HG03175 (cell line): ENCODE measurements at regions not wholly inside any gene's neighbourhood (a gene's known extent, or its start where the extent isn't known, plus 50 kb on each side); places are given as distances from the start of the nearest gene placed in this dataset.

ENCODE experiments used
- ATAC-seq: cut with Tn5 transposase; IDR thresholded peaks from one replicate; pipeline ENCODE4 v1.9.1; 2021; ENCODE audit warnings: mild to moderate bottlenecking, moderate library complexity; ENCODE audit not compliant: unreplicated experiment

DNA sequence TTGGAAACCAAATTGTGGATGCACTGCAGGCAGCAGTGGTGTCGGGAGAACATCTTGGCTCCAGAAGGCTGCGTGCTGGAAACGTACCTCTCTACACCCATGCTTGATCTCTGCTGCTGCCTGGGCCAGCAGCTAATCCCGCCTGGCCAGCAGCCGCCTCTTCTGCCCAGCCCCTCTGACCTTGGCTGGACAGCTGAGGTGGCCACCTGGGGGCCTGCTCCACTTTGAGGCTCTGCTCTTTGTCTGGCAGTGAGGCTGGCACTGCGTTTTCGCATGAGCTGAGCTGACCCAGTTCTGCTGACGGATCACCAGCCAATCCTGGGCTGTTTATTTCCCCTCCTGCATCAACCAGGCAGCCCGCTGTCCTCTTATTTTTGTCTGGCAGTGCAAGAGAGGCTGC lies 154.9 kb downstream of the TENT4A start:
- ATAC-seq: no peak

DNA sequence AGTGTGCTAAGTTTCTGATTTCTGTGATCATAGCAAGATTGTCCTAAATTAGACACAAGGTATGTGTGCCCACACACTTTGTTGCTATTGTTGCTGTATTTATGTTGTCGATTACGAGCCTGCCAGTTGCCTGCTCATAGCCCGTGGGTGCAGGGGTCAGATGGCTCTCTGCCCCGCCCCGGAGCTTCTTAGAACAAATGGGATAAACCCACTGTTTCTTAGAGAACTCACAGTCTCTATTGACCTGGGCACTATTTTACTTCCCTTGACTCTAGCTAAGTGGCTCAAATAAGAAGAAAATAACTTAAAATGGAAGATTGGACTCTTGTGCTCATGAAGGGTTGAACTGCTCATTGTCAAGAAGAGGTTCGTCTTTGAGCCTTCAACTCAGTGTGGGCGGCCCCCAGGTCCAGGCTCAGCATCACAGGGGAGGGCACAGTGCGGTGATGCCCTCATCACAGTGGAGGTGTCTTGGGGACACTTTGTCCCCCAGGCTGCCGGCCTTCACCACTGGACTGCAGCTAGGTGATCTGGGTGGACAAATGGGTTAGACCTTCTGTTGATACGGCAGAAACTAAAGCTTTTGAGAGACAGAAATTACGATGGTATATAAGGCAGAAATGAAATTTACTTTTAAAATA lies 155.5 kb downstream of the TENT4A start:
- no peak for ATAC-seq

DNA sequence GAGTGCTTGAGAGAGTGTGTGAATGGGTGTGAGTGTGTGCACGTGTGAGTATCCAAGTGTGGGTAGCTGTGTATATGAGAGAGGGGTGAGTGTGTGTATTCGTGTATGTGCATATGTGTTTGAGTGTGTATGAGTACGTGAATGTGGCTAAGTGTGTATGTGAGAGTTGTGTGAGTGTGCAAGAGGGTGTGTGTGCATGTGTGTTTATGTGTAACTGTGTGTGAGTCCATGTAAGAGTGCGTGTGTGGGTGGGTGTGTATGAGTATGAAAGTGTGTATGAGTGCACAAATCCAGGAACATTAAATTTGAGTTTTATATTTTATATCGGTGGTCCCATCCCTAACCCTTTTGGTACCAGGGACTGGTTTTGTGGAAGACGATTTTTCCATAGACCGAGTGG lies 156.4 kb downstream of the TENT4A start:
- no peak for ATAC-seq

DNA sequence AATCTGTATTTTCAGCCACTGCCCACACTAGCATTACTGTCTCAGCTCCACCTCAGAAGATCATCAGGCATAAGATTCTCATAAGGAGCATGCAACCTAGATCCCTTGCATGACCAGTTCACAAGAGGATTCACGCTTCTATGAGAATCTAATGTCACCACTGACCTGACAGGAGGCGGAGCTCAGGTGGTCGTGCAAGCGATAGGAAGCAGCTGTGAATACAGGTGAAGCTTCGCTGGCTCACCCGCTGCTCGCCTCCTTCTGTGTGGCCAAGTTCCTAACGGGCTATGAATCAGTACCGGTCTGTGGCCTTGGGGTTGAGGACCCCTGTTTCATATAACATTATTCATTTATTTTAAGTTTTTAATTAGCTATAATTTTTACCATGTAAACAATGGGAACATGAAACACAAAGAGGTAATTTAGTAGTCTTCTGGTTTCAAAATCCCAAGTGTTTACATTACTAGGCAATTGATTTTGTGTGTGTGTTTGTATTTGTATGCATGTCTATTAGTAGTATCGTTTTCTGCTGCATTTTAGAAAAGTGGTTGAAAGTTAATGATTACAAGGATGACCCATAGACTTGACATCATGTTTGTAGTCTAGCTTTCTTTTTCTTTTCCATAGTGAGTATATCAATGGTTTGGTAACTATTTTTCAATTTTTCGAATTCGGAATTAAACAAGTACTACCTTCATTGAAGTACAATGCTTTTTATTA lies 159.4 kb downstream of the TENT4A start:
- ATAC-seq: no peak

DNA sequence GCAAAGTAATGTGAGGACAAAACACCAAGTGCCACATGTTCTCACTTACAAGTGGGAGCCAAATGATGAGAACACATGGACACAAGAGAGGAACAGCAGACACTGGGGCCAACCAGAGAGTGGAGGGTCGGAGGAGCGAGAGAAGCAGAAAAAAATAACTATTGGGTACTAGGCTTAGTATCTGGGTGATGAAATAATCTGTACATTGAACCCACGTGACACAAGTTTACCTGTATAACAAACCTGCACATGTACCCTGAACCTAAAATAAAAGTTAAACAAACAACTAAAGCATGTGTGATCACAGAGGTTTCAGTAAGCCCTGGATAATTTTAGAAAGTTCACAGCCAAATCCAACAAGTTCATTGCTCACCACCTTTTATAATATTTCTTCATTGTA lies 160.1 kb downstream of the TENT4A start:
- no peak for ATAC-seq

DNA sequence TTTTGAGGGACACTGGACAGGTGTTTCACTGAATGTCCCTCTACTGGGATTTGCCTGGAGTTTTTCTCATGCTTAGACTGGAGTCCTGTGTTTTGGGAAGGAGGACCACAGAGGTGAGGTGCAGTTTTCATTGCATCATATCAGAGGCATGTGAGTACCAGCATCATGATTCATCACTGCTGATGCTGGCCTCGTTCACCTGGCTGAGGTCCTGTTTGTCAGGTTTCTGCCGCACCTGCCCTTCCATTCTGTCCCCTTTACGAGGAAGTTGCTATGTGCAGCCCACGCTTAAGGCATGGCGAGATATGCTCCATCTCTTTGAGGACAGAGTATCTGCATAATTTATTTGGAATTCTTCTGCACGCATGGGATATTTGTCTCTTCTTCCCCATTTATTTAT lies 162.1 kb downstream of the TENT4A start:
- ATAC-seq: no peak

DNA sequence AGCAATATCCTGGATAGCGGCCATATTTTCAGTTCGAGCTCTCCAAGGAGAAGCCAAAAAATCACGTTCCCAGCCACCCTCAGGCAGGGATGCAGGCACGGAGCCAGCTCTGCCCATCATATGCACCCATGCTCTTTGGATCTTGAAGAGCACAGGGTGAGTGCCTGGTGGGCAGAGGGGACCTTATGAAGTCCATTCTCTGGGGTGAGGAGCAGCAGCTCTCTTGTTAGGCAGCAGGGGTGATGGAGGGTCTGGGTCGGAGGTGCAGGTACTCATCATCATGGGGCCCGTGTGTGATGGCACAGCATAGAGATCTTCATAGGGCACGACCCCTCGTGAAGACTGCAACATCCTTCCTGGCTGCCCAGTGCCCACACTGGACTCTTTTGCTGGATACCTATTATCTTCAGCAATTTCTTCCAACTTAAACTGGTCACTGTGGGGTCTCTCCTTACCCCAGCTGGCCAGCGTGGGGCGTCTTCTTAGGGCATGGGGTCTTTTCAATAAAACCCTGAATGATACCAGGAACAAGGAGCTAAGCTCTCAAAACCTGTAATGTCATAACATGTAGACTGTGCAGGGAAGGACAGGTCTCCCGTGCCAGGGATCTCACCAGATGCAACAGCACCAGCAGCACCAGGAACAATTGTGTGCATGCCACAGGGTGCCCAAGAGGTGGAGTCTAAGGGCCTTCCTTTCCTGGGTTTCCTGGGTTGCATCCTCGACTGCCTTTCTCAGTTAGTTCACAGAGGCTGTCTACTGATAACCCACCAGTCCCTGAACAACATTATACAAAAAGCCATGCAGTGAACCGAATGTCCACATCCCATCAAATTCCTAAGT lies 165.0 kb downstream of the TENT4A start:
- no peak for ATAC-seq

DNA sequence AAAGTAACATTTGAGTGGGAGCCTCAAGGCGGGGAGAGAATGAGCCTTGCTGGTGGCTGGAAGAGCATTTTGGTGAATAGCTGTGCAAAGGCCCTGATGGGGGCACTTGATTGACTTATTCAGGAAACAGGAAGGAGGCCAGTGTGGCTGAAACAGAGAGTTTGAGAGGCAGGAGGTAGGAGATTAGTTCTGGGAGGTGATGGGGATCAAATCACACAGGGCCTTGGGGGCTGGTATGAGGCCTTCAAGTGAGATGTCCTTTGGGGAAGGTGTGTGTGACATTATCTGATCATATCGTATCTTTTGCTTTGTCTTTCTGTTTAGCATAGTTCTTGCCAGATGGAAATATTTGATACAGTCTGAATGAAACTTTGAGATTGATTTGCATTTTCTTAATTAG lies 172.3 kb downstream of the TENT4A start:
- no peak for ATAC-seq

DNA sequence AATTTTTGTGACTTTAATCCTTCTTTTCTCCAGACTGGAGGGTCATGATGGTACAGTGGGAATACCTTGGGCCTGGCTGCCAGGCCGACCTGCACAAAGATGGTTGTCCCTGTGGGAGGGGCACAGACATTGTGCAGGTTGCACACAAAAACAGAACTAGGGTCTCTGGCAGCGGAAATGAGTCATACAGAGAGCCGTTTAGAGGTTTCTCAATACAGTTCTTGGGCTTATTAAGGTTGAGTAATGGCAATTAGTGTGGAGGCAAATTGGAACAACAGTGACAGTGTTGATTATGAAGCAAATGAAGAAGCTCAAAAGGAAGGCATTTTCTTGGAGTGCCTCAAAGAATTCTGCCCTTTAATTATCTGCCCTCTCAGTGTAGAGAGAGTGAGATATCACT lies 173.6 kb downstream of the TENT4A start:
- ATAC-seq: no peak

DNA sequence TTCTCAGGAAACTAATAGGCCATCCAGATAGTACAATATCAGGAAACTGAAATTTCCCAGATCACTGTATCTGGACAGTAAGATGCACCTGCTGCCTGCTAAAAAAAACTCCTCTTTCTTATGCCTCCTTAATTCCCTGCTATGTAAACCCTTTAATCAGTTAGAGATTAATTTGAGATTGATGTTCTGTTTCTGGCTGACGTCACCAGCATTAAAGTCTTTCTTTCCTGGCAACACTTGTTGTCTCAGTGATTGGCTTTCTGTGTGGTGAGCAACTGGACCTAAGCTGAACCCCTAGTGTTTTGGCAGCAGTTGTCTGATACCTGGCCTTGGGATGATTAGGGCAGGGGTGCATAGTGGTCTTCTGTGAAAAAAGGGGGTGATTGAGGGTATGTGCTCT lies 175.8 kb downstream of the TENT4A start:
- ATAC-seq: no peak

DNA sequence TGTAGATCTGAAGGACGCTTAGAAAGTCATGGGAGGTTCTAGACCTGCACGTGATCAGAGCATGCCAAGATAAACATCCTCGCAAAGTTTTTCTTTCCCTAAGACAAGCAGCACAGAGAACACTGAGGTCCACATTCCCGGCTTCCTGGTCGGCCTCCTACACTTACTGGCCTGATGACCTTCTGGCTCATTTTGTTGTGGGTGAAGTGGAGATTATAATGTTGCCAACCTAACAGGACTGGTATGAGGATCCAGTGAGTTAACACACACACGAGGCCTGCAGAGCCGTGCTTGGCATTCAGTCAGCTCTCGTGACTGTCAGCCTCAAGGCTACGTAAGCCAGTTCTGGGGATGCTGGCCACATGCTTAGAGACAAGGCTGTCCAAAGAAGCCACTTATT lies 186.0 kb downstream of the TENT4A start:
- no peak for ATAC-seq

DNA sequence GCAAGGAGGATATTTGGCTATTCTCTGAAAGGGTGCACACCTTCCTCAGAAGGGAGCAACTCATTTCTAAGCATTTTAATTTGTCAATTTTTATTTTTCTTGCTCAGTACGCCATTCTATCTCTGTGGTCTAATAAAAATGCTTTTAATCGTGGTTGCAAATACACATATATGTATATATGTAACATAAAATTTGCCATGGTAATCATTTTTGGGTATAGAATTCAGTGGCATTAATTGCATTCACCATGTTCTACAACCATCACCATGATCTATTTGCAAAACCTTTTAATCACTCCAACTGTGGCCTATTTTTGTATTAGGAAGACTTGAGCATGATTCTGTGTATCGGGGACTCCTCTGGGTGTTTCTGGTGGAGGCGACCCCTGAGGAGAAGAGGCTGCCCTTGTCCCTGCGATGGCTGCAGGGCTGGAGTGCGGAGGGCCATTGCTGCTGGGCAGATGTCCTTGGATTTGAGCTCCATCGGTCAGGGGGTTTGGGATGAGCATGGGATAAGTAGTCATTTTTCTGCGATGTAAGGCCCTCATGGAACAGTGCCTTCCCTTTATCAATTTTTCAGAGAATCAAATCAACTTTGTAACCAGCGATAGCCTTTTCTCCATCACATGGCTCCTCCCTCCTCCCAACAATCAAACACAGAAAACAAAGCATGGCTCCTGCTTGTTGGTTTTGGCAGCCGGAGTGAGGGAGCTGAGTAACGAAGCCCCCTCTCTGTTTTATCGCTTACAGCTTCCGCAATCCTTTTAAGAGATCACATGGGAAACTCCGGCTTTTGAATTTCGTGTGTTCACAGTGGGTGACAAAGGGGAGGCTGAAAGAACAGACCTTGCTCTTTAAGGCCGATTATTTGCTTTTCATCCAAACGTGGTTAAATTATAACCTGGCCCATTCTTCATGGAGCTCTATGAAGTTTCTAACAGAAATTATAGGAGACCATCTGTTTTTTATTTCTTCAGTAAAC lies 187.3 kb downstream of the TENT4A start:
- ATAC-seq: no peak

DNA sequence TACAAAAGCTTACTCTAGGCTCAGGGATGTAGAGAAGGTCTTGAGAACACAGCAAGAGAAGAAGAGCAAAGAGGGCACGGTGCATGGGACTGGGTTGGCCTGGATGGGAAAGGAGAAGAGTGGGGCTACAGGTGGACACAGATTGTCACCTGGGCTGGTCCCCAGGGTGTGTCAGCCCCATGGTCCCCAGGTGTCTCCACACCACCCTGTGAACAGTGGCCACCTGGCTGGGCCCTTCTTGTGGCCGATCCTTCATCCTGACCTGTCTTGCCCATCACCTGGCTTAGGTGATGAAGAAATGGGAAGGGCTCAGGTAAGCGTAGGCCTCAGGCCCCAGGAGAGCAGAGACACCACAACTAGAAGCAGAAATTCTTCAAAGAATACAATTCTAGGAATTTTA lies 188.9 kb downstream of the TENT4A start:
- no peak for ATAC-seq

DNA sequence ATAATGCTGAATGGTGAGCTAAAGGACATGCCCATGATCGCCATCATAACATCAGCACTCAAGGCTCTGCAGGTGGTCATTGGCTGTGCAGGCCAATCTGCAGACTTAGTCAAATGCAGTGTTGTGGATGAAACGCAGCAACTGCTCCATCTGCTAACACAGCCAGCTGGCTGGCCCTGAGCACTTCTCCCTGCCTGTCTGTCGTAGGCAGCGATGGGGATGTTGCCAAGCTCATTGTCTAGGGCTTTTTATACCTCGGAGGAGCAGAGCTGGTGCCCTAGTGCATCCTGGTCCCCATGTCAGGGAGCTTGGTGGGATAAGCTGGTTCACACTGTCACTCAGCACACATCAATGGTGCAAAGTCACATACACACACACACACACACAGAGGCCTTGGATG lies 189.4 kb downstream of the TENT4A start:
- ATAC-seq: no peak

DNA sequence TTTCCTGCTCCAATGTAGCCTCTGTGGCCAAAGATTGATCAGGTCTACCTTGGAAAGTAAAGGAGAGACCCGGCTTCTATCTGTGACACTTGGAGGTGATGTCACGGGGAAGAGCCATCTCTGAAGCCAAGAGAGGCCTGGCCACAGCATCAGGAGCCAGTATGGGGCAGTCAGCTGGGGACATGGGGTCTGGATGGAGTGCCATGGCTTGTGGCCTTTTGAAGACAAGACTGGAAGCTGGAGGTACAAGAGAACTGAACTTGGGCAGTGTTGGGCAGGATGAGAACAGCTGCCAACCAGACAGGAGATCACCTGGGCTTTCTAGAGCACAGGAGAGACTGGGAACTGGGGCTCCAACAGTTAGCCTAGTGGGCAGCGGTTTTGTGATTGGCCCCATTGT lies 190.7 kb downstream of the TENT4A start:
- no peak for ATAC-seq

DNA sequence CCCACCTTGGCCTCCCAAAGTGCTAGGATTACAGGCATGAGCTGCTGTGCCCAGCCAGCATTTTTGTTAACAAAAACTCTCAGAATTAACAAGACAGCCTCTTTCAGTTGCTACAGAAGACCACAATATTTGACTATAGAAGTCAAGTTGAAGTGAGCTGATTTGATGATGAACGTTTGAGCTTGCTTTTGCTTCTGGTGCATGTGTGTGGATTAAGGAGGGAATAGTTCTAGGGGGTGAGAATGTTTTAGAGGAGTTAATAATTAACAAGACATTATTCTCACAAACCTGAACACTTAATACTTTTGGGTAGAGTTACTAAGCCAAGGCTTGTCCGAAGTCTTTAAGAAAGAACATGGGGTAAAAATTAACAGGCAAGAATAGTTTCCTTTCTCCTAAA lies 191.6 kb downstream of the TENT4A start:
- ATAC-seq: no peak

DNA sequence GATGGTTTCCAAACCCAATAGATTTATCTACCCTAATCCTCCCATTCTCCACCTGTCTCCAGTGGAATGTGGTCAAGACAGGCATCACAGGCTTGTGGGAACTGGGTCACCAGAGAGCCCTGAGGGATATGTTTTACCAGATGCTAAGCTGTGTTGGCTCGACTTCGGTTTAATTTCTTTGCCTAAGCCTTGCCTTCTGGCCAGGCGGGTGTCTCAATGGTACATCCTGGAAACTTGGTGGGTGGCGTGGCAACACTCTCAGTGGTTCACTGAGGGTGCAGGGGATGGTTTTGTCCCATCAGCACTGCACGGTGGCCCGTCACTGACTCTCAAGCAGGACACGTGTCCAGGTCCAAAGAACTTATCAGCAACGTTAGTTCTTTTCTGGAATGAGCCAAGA lies 192.2 kb downstream of the TENT4A start:
- no peak for ATAC-seq

DNA sequence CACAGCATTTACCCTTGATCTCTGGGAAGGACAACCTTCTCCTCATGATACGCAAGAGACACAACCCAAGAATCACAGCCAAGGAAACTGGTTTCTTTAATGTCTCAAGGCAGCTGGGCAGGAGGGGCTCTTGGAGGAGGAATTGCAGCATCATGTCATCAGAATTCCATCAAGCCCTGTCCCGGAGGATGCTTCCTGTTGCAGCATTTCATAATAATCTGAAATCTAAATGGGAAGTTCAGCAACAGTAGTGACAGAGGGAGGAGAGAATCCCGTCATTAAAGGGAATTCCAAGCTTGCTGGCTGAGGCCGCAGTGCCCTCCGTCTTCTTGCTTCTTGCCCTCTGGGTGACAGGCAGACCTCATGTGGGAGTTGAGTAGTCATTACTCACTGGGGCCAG lies 192.7 kb downstream of the TENT4A start:
- no peak for ATAC-seq

DNA sequence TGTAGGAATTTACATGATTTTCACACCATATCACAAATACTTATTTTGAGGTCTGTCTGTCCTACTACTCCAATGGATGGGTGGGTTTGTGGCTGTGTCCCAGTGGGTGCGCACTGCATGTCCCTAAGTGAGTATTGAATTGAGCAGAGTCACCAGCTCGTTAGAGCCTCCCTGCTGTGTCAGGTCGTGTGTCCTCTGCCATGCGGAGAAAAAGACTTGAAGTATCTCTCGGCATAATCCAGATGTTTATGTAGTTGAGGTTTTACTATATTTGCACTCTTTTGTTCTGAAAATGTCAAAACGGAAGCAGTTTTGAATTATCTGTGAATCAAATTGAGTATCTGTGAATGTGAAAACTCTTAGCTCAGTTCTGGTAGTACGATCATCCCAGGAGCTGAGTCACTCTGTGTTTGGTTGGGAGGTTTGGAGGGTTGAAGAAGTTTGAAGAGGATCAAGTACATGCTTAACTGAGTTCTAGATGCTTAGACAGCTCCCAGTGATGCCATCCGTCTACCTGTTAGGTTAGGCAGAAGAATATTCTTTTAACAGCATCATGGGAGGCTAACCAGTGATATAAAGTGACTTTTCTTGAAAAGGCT lies 194.2 kb downstream of the TENT4A start:
- ATAC-seq: no peak

DNA sequence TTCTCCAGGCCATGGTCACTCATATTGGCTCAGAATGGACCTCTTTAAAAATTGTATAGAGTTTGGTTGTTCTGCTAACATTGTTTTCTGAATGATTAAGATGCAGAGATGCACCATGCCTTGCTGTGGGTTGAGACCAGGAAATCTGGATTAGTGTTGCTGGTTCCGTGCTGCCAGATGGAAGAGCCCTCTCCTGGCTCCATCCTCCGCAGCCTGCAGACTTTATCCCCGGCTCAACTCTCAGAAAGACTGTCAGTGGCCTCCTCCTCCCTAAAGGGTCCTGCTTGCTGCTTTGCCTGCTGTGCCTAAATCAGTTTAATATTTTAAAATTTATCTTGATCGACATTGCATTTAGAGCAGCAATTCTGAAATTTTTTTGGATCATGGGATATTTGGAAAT lies 196.7 kb downstream of the TENT4A start:
- ATAC-seq: no peak
